ENCODE measurements at regions not wholly inside any gene's neighbourhood (a gene's known extent, or its start where the extent isn't known, plus 50 kb on each side); places are given as distances from the start of the nearest gene placed in this dataset.

DNA sequence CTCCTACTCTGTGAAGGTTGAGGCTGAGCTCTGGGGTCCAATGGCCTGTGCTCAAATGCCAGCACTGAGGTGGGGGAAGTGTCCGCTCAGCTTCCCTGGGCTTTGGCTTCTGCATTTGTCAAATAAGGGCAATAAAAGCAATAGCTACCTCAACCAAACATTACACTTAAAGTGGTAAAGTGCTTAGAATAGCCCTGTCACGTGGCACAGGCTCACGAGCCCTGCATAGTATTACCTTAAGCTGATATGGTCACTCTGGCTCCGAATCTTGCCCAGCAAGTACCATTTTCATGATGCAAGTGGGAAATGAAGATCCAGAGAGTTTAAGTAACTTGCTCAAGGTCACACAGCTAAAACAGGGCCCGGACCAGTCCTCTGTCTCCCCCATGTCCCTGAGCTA, 451.1 kb upstream of the ZMIZ1 start:
- H3K27ac ChIP-seq (ENCODE audit: poor library complexity, severe bottlenecking): no peak overlapping the region
- no peak overlapping the region for H3K4me3 ChIP-seq (ENCODE audit: severe bottlenecking)
- H3K9me3 ChIP-seq (ENCODE audit: severe bottlenecking): no peaks in the 10 kb centered on the region
- TF ChIP-seq, protein P1, sequence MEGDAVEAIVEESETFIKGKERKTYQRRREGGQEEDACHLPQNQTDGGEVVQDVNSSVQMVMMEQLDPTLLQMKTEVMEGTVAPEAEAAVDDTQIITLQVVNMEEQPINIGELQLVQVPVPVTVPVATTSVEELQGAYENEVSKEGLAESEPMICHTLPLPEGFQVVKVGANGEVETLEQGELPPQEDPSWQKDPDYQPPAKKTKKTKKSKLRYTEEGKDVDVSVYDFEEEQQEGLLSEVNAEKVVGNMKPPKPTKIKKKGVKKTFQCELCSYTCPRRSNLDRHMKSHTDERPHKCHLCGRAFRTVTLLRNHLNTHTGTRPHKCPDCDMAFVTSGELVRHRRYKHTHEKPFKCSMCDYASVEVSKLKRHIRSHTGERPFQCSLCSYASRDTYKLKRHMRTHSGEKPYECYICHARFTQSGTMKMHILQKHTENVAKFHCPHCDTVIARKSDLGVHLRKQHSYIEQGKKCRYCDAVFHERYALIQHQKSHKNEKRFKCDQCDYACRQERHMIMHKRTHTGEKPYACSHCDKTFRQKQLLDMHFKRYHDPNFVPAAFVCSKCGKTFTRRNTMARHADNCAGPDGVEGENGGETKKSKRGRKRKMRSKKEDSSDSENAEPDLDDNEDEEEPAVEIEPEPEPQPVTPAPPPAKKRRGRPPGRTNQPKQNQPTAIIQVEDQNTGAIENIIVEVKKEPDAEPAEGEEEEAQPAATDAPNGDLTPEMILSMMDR (IDR thresholded peaks at IDR 0.05; ENCODE audit: poor library complexity, severe bottlenecking): no peak
- no peaks in the 10 kb centered on the region for H3K36me3 ChIP-seq (ENCODE audit: low read depth)
- ATAC-seq (ENCODE audit: low read depth) (no peak), DNase-seq (ENCODE audit: low spot score) (no peak)
- H3K27me3 ChIP-seq (ENCODE audit: insufficient read depth, poor library complexity, severe bottlenecking): no peaks in the 10 kb centered on the region
- H3K4me1 ChIP-seq (ENCODE audit: insufficient read depth, poor library complexity, severe bottlenecking): no peaks in the 10 kb centered on the region

DNA sequence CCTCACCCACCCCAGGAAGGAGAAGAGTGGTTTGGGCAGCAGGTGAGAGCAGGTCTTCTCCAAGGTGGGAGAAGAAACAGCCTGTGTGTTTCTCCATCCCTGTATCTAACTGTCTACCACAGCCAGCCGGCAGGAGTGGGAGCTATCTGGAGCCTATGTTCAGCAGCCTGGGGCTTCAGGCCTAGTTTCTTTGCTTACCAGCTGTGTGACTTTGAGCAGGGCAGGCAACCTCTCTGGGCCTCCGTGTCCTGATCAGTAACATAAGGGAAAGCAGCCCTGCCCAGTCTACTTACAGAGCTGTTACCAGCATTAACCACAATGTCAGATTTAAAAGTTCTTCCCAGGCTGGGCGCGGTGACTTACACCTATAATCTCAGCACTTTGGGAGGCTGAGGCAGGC, 450.7 kb upstream of the ZMIZ1 start:
- no peaks in the 10 kb centered on the region for H3K9me3 ChIP-seq (ENCODE audit: severe bottlenecking)
- H3K4me3 ChIP-seq (ENCODE audit: severe bottlenecking): no peak overlapping the region
- no peak overlapping the region for H3K27ac ChIP-seq (ENCODE audit: poor library complexity, severe bottlenecking)
- no peaks in the 10 kb centered on the region for H3K27me3 ChIP-seq (ENCODE audit: insufficient read depth, poor library complexity, severe bottlenecking)
- DNase-seq (ENCODE audit: low spot score) (no peak), ATAC-seq (ENCODE audit: low read depth) (no peak)
- no peaks in the 10 kb centered on the region for H3K36me3 ChIP-seq (ENCODE audit: low read depth)
- TF ChIP-seq, protein P1 (IDR thresholded peaks at IDR 0.05; ENCODE audit: poor library complexity, severe bottlenecking): no peak
- H3K4me1 ChIP-seq (ENCODE audit: insufficient read depth, poor library complexity, severe bottlenecking): no peaks in the 10 kb centered on the region

DNA sequence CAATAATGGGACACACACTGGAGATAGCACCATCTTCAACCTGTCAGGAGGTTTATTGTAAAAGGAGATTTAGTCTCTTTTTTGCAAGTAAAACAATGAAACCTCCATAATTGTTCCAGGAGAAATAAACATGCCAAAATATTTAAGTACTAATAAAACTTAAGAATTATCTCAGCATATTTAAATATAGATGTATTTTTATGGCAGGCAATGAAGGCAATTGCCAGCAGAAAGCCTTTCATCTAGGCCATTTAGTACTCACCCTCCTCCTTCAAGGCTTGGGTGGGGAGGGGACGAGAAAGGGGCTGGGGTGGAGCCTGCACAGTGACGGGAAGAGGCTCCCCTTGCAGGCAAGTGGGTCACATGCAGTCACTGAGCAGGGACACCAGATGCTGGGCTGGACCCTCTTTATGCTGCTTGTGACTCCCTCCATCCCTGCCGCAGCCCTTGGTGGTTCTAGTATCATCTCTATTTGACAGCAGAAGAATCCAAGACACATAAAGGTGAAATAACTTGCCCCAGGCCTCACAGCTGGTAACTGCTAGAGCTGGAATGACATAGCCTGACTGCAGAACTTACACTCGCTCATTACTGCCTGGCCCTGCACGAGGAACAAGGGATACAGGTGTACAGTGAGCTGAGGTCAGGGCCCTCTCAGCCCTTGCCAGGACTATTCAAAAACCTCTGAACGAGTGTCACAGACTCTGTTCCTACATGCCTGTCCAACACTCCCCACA, 449.5 kb upstream of the ZMIZ1 start:
- peaks cover 11% of the 10 kb centered on the region for H3K4me1 ChIP-seq (ENCODE audit: insufficient read depth, poor library complexity, severe bottlenecking)
- ATAC-seq (ENCODE audit: low read depth): no peak; the same call in 2 of the 3 replicates
- no peak for DNase-seq (ENCODE audit: low spot score)
- no peaks in the 10 kb centered on the region for H3K36me3 ChIP-seq (ENCODE audit: low read depth)
- H3K27me3 ChIP-seq (ENCODE audit: insufficient read depth, poor library complexity, severe bottlenecking): no peaks in the 10 kb centered on the region
- no peaks in the 10 kb centered on the region for H3K9me3 ChIP-seq (ENCODE audit: severe bottlenecking)
- no peak overlapping the region for H3K27ac ChIP-seq (ENCODE audit: poor library complexity, severe bottlenecking)
- H3K4me3 ChIP-seq (ENCODE audit: severe bottlenecking): no peak overlapping the region
- TF ChIP-seq, protein P1 (IDR thresholded peaks at IDR 0.05; ENCODE audit: poor library complexity, severe bottlenecking): no peak

DNA sequence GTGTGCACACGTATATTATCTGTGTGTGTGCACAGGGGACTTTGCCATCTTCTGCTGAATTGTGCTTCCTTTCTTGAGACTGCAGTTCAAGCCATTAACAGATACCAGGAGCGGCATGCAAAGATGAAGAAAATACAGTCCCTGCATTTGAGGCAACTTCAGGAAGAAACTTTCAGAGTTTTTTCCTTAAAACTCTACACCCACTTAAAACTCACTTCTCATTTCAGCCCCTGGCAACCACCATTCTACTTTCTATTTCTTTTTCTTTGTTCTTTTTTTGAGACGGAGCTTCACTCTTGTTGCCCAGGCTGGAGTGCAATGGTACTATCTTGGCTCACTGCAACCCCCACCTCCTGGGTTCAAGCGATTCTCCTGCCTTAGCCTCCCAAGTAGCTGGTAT, 448.9 kb upstream of the ZMIZ1 start:
- Histone ChIP-seq H3K4me1 (ENCODE audit: insufficient read depth, poor library complexity, severe bottlenecking) (peaks cover 11% of the 10 kb centered on the region), H3K9me3 (ENCODE audit: severe bottlenecking) (no peaks in the 10 kb centered on the region), H3K27ac (ENCODE audit: poor library complexity, severe bottlenecking) (no peak overlapping the region), H3K4me3 (ENCODE audit: severe bottlenecking) (no peak overlapping the region), H3K36me3 (ENCODE audit: low read depth) (no peaks in the 10 kb centered on the region), H3K27me3 (ENCODE audit: insufficient read depth, poor library complexity, severe bottlenecking) (no peaks in the 10 kb centered on the region)
- ATAC-seq (ENCODE audit: low read depth) (no peak), DNase-seq (ENCODE audit: low spot score) (no peak)
- TF ChIP-seq, protein P1 (IDR thresholded peaks at IDR 0.05; ENCODE audit: poor library complexity, severe bottlenecking): no peak
